GM13977 (cell line): ENCODE measurements at regions not wholly inside any gene's neighbourhood (a gene's known extent, or its start where the extent isn't known, plus 50 kb on each side); places are given as distances from the start of the nearest gene placed in this dataset.

Experiments used
- DNase-seq: peaks from one replicate; pipeline ENCODE4 v3.0.0; 2012; ENCODE audit warnings: low spot score
- CTCF ChIP-seq: IDR thresholded peaks from 2 replicates; pipeline ENCODE4 v1.5.1; 2012; ENCODE audit warnings: mild to moderate bottlenecking, control low read depth; ENCODE audit not compliant: insufficient read depth; ENCODE audit errors: extremely low read depth, missing control alignments
- in situ Hi-C: fragments of 300-500 bp; cut with MboI; formaldehyde crosslinking; loops from one replicate; pipeline ENCODE4 v1.12.0; 2022; ENCODE audit warnings: low sequenced_read_pairs, low pct_unique_long_range_greater_than_20kb, mixed read lengths, inconsistent platforms; ENCODE audit not compliant: unreplicated experiment

GRCh38 chr7:156163747-156164146 lies 351.5 kb upstream of the SHH start:
- no peak for DNase-seq
- in situ Hi-C loops = no loop called here
- TF ChIP-seq CTCF = no peak

- in situ Hi-C loops = no loop called here
- no peak for TF ChIP-seq CTCF
Observed at GRCh38 chr7:156162451-156162850, 350.2 kb upstream of the SHH start.

GRCh38 chr7:156160811-156161210 lies 348.5 kb upstream of the SHH start:
- in situ Hi-C loops = no loop called here
- DNase-seq = no peak
- TF ChIP-seq CTCF = no peak

More at GRCh38 chr7:156162451-156162850, 350.2 kb upstream of the SHH start:
- DNase-seq = no peak

GRCh38 chr7:156158693-156159092 lies 346.4 kb upstream of the SHH start:
- DNase-seq = no peak
- in situ Hi-C loops = no loop called here
- no peak for TF ChIP-seq CTCF

GRCh38 chr7:156158213-156158612 lies 345.9 kb upstream of the SHH start:
- TF ChIP-seq CTCF = no peak
- in situ Hi-C loops = no loop called here
- DNase-seq = no peak

- in situ Hi-C loops = no loop called here
- TF ChIP-seq CTCF = no peak
- no peak for DNase-seq
Observed at GRCh38 chr7:156157409-156158012, 345.2 kb upstream of the SHH start.
